Osteocyte (in vitro differentiated cells): ENCODE measurements at regions not wholly inside any gene's neighbourhood (a gene's known extent, or its start where the extent isn't known, plus 50 kb on each side); places are given as distances from the start of the nearest gene placed in this dataset.

Source experiments
- DNase-seq: peaks from one replicate; pipeline ENCODE4 v3.0.0; 2021; ENCODE audit warnings: mixed read lengths; ENCODE audit not compliant: unreplicated experiment; ENCODE audit errors: extremely low spot score
- H3K27ac Mint-ChIP-seq: one replicate; pipeline ENCODE4 v1.8.0; 2021; ENCODE audit warnings: mild to moderate bottlenecking, mixed read lengths; ENCODE audit not compliant: unreplicated experiment
- H3K27me3 Mint-ChIP-seq: one replicate; pipeline ENCODE4 v1.8.0; 2021; ENCODE audit warnings: mixed read lengths; ENCODE audit not compliant: unreplicated experiment
- H3K36me3 Mint-ChIP-seq: one replicate; pipeline ENCODE4 v1.8.0; 2021; ENCODE audit warnings: mixed read lengths; ENCODE audit not compliant: unreplicated experiment
- H3K4me1 Mint-ChIP-seq: one replicate; pipeline ENCODE4 v1.8.0; 2021; ENCODE audit warnings: mixed read lengths; ENCODE audit not compliant: unreplicated experiment
- H3K4me3 Mint-ChIP-seq: one replicate; pipeline ENCODE4 v1.8.0; 2021; ENCODE audit warnings: mild to moderate bottlenecking, moderate library complexity, mixed read lengths; ENCODE audit not compliant: unreplicated experiment
- H3K9me3 Mint-ChIP-seq: one replicate; pipeline ENCODE4 v1.8.0; 2021; ENCODE audit warnings: mixed read lengths; ENCODE audit not compliant: unreplicated experiment
- TF ChIP-seq, protein P1 (sequence below): fragments of 200-600 bp; sonication (generic); IDR thresholded peaks from 2 replicates; pipeline ENCODE4 v1.5.0; 2021; ENCODE audit warnings: antibody characterized with exemption, mild to moderate bottlenecking, moderate library complexity

DNA sequence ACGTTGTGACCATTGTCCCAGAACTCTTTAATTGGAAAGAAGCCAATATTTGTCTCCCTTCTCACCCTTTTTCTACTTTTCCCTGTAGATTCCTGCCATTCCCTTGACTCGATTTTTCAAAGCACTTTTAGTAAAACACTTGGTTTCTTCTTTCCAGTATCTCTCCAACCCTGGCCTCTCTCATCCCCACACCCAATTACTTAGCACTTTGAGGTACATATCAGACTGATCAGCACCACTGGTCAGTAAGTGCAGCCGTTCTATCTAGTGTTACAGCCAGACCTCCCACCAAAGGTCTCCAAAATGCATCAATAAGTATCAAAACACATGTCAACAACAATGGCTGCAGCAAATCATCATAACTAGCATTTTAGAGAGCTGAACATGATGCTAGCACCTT, 141.9 kb downstream of the BTG1 start:
- H3K4me1 Mint-ChIP-seq = peaks cover 29% of the 10 kb centered on the region
- no peaks in the 10 kb centered on the region for H3K36me3 Mint-ChIP-seq
- no peak overlapping the region for H3K4me3 Mint-ChIP-seq
- peaks cover 4% of the 10 kb centered on the region for H3K9me3 Mint-ChIP-seq
- no peak overlapping the region for H3K27ac Mint-ChIP-seq
- H3K27me3 Mint-ChIP-seq = no peaks in the 10 kb centered on the region
- TF ChIP-seq, protein P1, sequence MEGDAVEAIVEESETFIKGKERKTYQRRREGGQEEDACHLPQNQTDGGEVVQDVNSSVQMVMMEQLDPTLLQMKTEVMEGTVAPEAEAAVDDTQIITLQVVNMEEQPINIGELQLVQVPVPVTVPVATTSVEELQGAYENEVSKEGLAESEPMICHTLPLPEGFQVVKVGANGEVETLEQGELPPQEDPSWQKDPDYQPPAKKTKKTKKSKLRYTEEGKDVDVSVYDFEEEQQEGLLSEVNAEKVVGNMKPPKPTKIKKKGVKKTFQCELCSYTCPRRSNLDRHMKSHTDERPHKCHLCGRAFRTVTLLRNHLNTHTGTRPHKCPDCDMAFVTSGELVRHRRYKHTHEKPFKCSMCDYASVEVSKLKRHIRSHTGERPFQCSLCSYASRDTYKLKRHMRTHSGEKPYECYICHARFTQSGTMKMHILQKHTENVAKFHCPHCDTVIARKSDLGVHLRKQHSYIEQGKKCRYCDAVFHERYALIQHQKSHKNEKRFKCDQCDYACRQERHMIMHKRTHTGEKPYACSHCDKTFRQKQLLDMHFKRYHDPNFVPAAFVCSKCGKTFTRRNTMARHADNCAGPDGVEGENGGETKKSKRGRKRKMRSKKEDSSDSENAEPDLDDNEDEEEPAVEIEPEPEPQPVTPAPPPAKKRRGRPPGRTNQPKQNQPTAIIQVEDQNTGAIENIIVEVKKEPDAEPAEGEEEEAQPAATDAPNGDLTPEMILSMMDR = no peak
- no peak for DNase-seq

DNA sequence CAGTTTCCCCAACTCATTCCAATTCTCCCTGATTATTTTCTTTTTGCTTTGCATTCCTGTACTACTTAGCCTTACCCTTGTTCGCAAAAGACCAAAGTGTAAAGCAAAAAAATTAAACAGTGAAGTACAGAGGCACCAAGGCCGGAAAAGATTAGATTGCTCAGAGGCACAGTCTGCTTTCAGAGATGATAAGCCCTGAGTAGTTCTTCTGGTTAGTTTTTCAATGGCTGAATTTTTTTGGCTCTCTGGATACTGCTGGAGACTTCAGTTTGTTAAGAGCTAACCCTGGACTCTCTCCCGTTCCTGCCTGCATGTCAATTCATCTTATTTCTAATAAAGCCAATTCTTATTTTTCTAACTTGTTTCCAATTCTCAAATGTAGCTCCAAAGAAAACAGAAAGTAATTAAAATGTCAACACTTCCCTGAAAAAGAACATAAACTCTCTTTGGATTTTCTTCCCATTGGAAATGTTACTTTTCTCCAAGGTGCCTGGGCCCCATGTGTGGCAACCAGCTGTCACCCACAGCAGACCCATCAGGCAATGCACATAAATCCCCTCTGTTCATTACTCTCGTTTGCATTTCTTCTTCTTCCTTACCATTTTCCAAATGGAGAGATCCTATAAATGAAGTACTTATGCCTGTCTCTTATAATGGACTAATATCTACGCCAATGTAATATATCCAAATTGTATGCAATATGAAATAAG, 142.8 kb downstream of the BTG1 start:
- Mint-ChIP-seq H3K9me3 (peaks cover 13% of the 10 kb centered on the region), H3K27ac (peak overlapping the region; percentile 42), H3K27me3 (no peaks in the 10 kb centered on the region), H3K4me3 (no peak overlapping the region), H3K36me3 (no peaks in the 10 kb centered on the region), H3K4me1 (peaks cover 29% of the 10 kb centered on the region)
- TF ChIP-seq, protein P1 = no peak
- no peak for DNase-seq

DNA sequence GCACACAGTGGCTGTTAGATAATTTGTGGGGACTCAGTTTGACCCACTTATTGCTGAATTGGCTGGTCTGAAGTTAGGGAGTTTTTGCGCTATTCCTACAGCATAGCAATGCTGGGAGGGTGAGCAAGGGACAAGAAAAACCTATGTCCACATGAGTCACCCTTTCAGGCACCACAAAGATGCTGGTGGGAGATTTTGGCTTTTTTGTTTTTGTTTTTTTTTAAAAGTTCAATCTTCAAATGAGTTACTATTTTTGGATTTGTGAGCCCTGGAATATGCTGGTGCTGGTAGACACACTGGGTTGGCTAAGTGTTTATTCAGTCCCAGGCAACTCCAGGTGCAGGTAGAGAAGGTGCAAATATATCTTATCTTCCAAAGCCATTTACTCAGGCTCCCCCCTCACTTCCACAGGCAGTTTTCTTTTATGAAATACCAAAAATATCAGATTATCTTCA, 143.4 kb downstream of the BTG1 start:
- Mint-ChIP-seq H3K4me1 (peaks cover 29% of the 10 kb centered on the region), H3K36me3 (peaks cover 1% of the 10 kb centered on the region), H3K4me3 (no peak overlapping the region), H3K27ac (peak overlapping the region; percentile 42), H3K27me3 (no peaks in the 10 kb centered on the region), H3K9me3 (peaks cover 13% of the 10 kb centered on the region)
- no peak for DNase-seq
- TF ChIP-seq, protein P1 = no peak

DNA sequence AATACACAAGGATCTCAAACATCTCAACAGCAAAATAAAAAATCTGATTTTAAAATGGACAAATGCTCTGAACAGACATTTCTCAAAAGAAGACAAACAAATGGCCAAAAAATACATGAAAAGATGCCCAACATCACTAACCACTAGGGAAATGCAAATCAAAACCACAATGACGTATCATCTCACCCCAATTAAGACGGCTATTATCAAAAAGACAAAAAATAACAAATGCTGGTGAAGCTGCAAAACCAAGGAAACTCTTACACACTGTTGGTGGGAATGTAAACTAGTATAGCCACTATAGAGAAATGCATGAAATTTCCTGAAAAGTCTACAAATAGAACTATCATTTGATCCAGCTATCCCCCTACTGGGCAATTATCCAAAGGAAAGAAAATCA, 145.0 kb downstream of the BTG1 start:
- Mint-ChIP-seq H3K9me3 (peaks cover 13% of the 10 kb centered on the region), H3K27ac (peak overlapping the region; percentile 50), H3K4me1 (peaks cover 29% of the 10 kb centered on the region), H3K36me3 (peaks cover 2% of the 10 kb centered on the region), H3K4me3 (no peak overlapping the region), H3K27me3 (no peaks in the 10 kb centered on the region)
- TF ChIP-seq, protein P1 = no peak
- no peak for DNase-seq

DNA sequence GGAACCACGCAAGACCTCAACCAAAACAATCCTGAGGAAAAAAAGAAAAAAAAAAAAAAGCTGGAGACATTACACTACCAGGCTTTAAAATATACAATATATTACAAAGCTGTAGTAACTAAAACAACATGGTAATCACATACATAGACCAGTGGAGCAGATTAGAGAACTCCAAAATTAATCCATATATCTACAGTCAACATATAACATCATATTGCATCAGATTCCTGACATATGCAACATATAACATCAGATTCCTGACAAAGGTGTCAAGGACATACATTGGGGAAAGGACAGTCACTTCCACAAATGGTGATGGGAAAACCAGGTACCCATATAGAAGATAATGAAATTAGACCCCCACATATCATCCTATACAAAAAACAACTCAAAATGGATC, 145.8 kb downstream of the BTG1 start:
- Mint-ChIP-seq H3K27me3 (no peaks in the 10 kb centered on the region), H3K4me3 (no peak overlapping the region)
- TF ChIP-seq, protein P1 = no peak

More for the DNA sequence above, 145.8 kb downstream of the BTG1 start:
- H3K36me3 Mint-ChIP-seq = peaks cover 2% of the 10 kb centered on the region
- no peak overlapping the region for H3K27ac Mint-ChIP-seq
- H3K4me1 Mint-ChIP-seq = peaks cover 29% of the 10 kb centered on the region
- DNase-seq = no peak
- peaks cover 13% of the 10 kb centered on the region for H3K9me3 Mint-ChIP-seq
